Fibroblast of skin of left quadriceps (primary cell): ENCODE measurements at regions not wholly inside any gene's neighbourhood (a gene's known extent, or its start where the extent isn't known, plus 50 kb on each side); places are given as distances from the start of the nearest gene placed in this dataset.

Source experiments
- DNase-seq, 2 experiments: peaks; one replicate each; pipeline ENCODE4 v3.0.0-alpha.2; 2013; ENCODE audit warnings: low read depth in 2 of 2

GRCh38 chr4:3818371-3818770, 52.2 kb downstream of the ADRA2C start:
- no peak for DNase-seq

GRCh38 chr4:3819210-3819919, 53.2 kb downstream of the ADRA2C start:
- no peak for DNase-seq

GRCh38 chr4:3820016-3820805, 54.0 kb downstream of the ADRA2C start:
- DNase-seq: no peak

- no peak for DNase-seq
Measured at GRCh38 chr4:3820806-3821579, 54.8 kb downstream of the ADRA2C start.

- no peak for DNase-seq
Measured at GRCh38 chr4:3821580-3822229, 55.5 kb downstream of the ADRA2C start.

DNA sequence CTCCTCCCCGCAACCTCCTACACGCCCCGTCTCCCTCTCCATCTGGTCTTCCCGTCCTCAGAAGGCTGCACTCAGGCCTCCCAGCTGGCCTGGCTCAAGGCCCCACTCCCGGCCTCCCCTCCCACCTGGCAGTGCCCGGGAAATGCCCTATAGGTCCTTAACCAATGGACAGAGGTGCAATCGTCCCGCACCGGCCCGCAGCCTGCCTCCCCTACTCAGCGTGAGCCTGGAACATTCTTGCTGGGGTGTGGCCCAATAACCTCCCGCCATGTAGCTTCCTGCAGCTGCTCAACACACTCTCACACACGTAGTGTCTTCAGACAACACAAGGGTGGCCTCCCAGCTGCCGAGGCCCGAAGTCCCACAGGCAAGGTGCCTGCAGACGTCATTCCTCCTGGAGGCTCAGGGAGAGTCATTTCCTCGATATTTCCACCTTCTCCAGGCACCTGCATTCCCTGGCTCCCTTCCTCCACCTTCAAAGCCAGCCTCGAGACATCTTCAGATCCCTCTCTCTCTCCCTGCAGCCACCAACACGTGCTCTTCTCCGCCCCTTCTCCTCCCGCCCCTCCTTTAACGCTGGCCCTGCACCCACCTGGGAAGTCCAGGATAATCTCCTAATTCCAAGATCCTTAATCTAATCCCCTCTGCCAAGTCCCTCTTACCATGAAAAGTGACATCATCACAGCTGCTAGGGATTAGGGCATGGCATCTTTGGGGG, 56.2 kb downstream of the ADRA2C start:
- DNase-seq: no peak

- DNase-seq: no peak
Measured at GRCh38 chr4:3823496-3824341, 57.5 kb downstream of the ADRA2C start.

- no peak for DNase-seq
Measured at GRCh38 chr4:3824521-3825270, 58.5 kb downstream of the ADRA2C start.

GRCh38 chr4:3825530-3825929, 59.3 kb downstream of the ADRA2C start:
- no peak for DNase-seq

DNA sequence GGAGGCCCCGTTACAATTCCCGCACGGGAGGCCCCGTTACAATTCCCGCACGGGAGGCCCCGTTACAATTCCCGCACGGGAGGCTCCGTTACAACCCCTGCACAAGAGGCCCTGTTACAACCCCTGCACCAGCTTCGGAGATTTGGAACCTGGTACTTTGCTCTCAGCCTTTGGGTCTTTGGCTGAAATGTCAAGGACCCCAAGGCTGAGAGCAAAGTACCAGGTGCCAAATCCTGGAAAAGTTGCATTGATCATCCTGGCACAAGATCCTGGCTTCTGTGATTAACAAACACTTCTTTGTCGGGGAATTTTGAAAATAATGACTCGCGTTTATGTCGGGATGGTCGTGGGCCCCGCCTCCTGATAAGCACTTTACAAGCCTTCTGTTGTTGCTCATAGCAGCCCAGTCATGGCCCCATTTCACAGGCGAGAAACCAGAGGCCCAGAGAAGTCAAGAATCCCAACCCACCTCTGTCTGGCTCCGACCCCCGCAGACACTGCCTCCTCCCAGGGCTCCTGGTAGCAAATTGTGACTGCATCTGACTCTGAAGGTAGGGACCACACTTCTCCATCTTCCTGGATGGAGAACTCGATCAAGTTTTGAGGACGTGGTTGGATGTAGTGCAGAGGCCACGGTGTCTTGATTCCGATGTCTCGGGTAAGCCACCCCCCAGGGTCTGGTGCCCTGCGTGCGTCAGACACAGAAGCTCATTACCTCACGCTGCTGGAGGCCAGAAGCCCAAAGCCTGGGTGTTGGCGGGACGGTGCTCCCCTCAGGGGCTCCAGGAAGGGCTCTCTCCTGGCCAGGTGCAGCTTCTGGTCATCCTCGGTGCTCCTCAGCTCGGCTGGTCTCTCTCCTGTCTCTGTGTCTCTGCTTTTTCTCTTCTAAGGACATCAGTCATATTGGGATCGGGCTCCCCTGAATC, 60.3 kb downstream of the ADRA2C start:
- DNase-seq: no peak

DNA sequence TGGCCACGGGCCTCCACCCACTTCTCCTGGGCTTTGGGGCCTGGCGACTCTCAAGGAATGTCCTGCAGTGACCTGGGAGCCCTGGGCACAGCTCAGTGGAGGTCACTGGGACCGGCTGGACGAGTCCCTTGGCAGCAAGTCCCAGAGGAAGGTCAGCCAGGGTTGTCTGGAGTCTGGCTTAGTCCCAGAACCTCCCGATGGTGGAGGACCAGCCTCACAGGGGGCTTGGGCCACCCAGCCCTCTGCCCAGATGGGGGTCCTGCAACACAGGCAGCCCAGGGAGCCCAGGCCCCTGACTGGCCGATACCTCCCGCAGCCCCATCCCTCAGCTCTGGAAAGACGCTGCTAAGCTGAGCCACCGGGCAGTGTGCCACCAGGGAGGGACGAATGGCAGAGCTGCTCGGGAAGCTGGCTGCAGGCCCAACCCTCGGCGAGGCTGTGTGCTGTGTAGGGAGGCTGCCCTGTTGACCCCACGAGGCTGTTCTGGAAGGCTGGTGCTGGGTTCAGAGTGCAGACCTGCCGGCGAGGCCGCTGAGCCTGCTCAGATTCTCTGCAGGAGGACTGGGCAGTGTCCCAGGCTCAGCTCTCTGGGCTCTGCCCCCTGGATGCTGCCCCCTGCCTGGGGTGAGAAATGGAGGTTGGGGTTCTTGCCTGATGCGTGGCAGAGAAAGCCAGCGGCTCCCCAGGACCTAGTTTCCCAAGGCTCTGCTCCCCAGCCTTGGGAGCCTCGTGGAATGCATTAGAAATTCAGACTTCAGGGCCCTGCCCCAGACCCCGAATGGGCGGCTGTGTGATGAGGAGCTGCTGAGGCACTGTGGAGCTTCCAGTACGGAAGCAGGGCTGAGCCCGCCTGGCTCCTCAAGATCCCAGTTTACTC, 61.7 kb downstream of the ADRA2C start:
- no peak for DNase-seq

DNA sequence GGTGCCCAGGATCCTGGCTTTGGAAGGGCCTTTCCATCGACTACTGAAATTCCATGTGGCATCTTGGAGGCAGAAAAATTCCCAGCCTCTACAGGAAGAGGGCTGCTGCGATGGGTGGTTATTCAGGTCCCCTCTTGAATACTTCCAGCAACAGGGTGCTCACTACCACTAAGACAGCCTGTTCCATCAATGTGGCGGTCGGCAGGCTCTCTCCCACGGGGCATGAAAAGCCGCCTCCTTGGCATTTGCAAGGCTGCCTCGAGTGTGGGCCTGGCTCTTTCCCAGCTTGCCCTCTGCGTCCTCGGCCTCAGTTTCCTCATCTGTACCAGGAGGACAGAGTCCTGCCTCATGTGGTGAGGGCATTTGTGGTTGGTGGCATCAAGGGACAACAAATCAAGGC, 62.4 kb downstream of the ADRA2C start:
- DNase-seq: no peak

GRCh38 chr4:3829211-3829955, 63.2 kb downstream of the ADRA2C start:
- no peak for DNase-seq

DNA sequence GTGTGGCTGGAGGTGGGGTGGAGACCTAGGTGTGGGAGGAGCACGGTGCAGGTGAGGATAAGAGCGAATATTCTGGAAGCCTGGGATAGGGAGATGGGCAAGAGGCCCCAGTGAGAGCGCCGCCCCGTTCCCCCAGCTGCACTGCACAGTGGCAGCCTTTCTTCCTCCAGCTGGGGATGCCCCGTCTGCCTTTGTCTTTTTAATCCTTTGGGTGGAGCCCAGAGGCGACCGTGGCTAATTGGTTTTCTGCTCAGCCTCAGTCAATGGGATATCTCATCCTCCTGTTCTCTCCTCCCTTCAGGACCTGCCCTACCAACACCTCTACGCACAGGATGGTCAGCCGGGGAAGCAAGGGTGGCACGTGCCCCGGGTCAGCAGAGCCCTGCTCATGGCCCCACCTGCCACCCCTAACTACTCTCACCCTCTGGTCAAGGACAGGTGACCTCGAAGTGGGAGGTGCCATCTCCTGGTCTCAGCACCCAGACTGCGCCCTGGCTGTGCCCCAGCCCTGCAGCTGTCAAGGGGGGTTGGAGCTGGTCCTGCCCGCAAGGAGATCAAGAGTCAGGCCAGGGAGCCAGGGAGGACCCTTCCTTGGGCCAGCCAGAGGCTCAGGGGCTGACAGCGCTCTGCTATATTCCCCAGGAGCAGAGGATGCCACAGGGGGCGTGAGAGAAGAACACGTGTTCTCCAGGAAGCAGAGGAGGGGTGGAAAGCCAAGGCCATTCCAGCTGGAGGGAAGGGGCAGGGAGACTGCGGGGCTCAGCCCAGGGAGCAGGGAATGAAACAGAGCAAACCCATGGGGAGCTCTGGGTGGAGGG, 64.0 kb downstream of the ADRA2C start:
- no peak for DNase-seq

- DNase-seq: no peak
Measured at GRCh38 chr4:3830774-3831528, 64.8 kb downstream of the ADRA2C start.
